ENCODE measurements at regions not wholly inside any gene's neighbourhood (a gene's known extent, or its start where the extent isn't known, plus 50 kb on each side); places are given as distances from the start of the nearest gene placed in this dataset.

DNA sequence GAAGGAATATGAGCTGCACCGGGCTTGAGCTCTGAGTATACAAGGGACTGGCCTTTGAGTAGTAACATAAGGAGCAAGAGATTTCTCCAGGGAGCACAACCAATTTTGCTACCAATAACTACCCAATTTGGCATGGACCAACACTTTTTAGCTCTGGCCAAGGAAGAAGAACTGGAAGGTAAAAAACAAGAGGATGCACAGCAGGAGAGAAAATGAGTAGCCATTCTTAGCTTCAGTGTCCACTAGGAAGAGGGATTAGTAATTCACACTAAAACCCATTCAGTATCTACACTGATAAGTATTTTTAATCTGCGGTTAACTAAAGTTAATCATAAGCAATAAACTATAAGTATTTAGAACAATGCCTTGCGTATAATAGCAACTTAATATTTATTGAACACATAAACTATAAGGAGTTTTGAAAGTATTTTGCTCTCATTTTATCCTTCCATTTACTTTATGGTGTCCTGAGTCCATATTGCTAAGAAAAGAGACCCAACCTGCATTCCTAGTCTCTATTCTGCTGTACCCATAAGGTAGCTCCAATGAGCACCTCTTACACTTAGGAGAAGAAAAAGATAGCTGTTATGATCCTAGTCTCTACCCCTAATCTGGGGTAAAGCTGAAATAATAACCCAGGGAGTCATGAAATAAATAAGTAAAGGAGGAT is 268.9 kb downstream of the IGSF11 start:
- H3K4me3 ChIP-seq (ENCODE audit: low read length) = no peak overlapping the region
- no peaks in the 10 kb centered on the region for H3K27me3 ChIP-seq (ENCODE audit: low read depth, low read length)
- no peak overlapping the region for H3K4me2 ChIP-seq (ENCODE audit: low read length)
- H3K36me3 ChIP-seq (replicated peaks; ENCODE audit: low read depth, low read length) = no peaks in the 10 kb centered on the region
- no peak overlapping the region for H3K27ac ChIP-seq (ENCODE audit: low read length)
- H2AFZ ChIP-seq (ENCODE audit: low read depth, low read length) = no peak overlapping the region
- H3K4me1 ChIP-seq (ENCODE audit: low read length) = no peaks in the 10 kb centered on the region
- no peaks in the 10 kb centered on the region for H3K9me3 ChIP-seq (ENCODE audit: insufficient read depth, low read length)
- H4K20me1 ChIP-seq (ENCODE audit: insufficient read depth, low read length) = no peaks in the 10 kb centered on the region
- no peaks in the 10 kb centered on the region for H3K79me2 ChIP-seq (ENCODE audit: low read length)
- no peak overlapping the region for H3K9ac ChIP-seq (ENCODE audit: low read length)
- TF ChIP-seq, protein P1, sequence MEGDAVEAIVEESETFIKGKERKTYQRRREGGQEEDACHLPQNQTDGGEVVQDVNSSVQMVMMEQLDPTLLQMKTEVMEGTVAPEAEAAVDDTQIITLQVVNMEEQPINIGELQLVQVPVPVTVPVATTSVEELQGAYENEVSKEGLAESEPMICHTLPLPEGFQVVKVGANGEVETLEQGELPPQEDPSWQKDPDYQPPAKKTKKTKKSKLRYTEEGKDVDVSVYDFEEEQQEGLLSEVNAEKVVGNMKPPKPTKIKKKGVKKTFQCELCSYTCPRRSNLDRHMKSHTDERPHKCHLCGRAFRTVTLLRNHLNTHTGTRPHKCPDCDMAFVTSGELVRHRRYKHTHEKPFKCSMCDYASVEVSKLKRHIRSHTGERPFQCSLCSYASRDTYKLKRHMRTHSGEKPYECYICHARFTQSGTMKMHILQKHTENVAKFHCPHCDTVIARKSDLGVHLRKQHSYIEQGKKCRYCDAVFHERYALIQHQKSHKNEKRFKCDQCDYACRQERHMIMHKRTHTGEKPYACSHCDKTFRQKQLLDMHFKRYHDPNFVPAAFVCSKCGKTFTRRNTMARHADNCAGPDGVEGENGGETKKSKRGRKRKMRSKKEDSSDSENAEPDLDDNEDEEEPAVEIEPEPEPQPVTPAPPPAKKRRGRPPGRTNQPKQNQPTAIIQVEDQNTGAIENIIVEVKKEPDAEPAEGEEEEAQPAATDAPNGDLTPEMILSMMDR (IDR thresholded peaks at IDR 0.05; ENCODE audit: low read depth, low read length) = no peak
- TF ChIP-seq EZH2phosphoT487 (IDR thresholded peaks at IDR 0.05; ENCODE audit: low read depth) = no peak

DNA sequence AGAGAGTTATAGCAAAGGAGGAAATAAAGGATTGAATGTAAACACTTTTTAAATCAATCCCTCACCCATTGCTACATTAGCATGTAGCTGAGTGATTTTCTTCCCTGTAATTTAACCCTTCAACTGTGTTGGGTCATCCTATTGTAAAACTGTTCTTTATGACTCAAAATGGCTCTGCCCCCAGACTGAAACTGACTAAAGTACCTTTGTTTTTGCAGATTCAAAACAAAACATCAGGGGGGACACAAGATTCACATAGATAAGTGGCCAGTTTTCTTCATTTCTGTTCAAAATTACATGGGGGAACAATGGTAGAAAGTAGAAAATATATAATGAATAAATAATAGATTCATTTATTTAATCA is 268.4 kb downstream of the IGSF11 start:
- no peak overlapping the region for H3K9ac ChIP-seq (ENCODE audit: low read length)
- no peaks in the 10 kb centered on the region for H3K79me2 ChIP-seq (ENCODE audit: low read length)
- no peak for TF ChIP-seq EZH2phosphoT487 (IDR thresholded peaks at IDR 0.05; ENCODE audit: low read depth)
- TF ChIP-seq, protein P1 (IDR thresholded peaks at IDR 0.05; ENCODE audit: low read depth, low read length) = no peak
- no peak overlapping the region for H3K4me2 ChIP-seq (ENCODE audit: low read length)
- no peaks in the 10 kb centered on the region for H3K36me3 ChIP-seq (replicated peaks; ENCODE audit: low read depth, low read length)
- no peaks in the 10 kb centered on the region for H4K20me1 ChIP-seq (ENCODE audit: insufficient read depth, low read length)
- H3K27me3 ChIP-seq (ENCODE audit: low read depth, low read length) = no peaks in the 10 kb centered on the region
- no peak overlapping the region for H3K27ac ChIP-seq (ENCODE audit: low read length)
- H3K4me3 ChIP-seq (ENCODE audit: low read length) = no peak overlapping the region
- no peaks in the 10 kb centered on the region for H3K9me3 ChIP-seq (ENCODE audit: insufficient read depth, low read length)
- H3K4me1 ChIP-seq (ENCODE audit: low read length) = no peaks in the 10 kb centered on the region
- no peak overlapping the region for H2AFZ ChIP-seq (ENCODE audit: low read depth, low read length)

DNA sequence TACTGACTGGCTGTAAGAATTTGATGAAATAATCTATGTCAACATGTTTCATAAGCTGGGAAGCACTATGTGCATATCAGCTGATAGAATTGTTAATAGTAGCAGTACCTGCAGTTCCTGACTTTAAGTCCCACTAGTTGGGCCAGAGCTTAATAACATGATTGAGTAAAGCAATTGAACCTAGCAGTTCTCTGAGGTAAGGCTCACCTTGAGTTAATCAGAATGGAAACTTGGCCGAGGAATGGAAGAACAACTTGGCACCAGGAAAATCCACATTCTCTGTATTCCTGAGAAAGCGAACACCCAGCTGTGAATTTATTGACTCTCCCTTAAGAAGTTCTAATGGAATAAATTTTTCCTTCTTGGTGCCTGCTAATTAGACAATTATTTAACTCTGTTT is 262.6 kb downstream of the IGSF11 start:
- Histone ChIP-seq H3K79me2 (ENCODE audit: low read length) (no peaks in the 10 kb centered on the region), H3K27ac (ENCODE audit: low read length) (no peak overlapping the region)

DNA sequence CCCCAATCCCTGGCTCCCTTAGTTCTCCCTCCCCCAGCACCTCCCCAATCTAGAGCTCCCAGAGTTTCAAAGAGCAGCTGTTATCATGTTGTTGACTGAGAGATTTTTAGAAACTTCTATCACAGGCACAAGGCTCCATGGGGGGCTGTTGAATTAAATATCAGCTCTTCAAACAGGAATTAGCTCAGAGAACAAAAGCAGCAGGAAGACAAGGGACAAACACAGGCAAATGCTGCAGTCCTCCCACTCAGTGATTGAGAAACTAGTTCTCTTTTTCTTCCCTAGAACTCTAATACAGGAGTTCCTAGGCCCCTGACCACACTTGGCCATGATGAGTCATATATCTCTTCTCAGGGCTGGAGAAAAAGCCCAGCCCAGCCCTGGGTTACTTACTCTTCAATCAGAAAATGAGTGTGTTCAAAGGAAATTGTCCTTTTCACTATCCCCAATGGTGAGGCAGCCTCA is 262.1 kb downstream of the IGSF11 start:
- no peak overlapping the region for H3K4me3 ChIP-seq (ENCODE audit: low read length)
- no peak overlapping the region for H2AFZ ChIP-seq (ENCODE audit: low read depth, low read length)
- TF ChIP-seq, protein P1 (IDR thresholded peaks at IDR 0.05; ENCODE audit: low read depth, low read length) = no peak
- no peak for TF ChIP-seq EZH2phosphoT487 (IDR thresholded peaks at IDR 0.05; ENCODE audit: low read depth)
- no peak overlapping the region for H3K27ac ChIP-seq (ENCODE audit: low read length)
- H3K9ac ChIP-seq (ENCODE audit: low read length) = no peak overlapping the region
- H3K36me3 ChIP-seq (replicated peaks; ENCODE audit: low read depth, low read length) = no peaks in the 10 kb centered on the region
- H3K27me3 ChIP-seq (ENCODE audit: low read depth, low read length) = peaks cover 4% of the 10 kb centered on the region; the same call in 1 of the 2 replicates
- H3K4me1 ChIP-seq (ENCODE audit: low read length) = peaks cover 8% of the 10 kb centered on the region
- no peaks in the 10 kb centered on the region for H4K20me1 ChIP-seq (ENCODE audit: insufficient read depth, low read length)
- H3K9me3 ChIP-seq (ENCODE audit: insufficient read depth, low read length) = no peaks in the 10 kb centered on the region
- H3K4me2 ChIP-seq (ENCODE audit: low read length) = peak overlapping the region; percentile 13
- H3K79me2 ChIP-seq (ENCODE audit: low read length) = no peaks in the 10 kb centered on the region

More for the DNA sequence above, 262.6 kb downstream of the IGSF11 start:
- Histone ChIP-seq H2AFZ (ENCODE audit: low read depth, low read length) (no peak overlapping the region), H3K9me3 (ENCODE audit: insufficient read depth, low read length) (no peaks in the 10 kb centered on the region), H3K9ac (ENCODE audit: low read length) (no peak overlapping the region), H3K36me3 (replicated peaks; ENCODE audit: low read depth, low read length) (no peaks in the 10 kb centered on the region), H3K4me1 (ENCODE audit: low read length) (peaks cover 8% of the 10 kb centered on the region), H3K4me3 (ENCODE audit: low read length) (no peak overlapping the region), H3K4me2 (ENCODE audit: low read length) (no peak overlapping the region), H3K27me3 (ENCODE audit: low read depth, low read length) (peaks cover 2% of the 10 kb centered on the region; the same call in 1 of the 2 replicates), H4K20me1 (ENCODE audit: insufficient read depth, low read length) (no peaks in the 10 kb centered on the region)
- TF ChIP-seq EZH2phosphoT487 (IDR thresholded peaks at IDR 0.05; ENCODE audit: low read depth) = no peak
- TF ChIP-seq, protein P1 (IDR thresholded peaks at IDR 0.05; ENCODE audit: low read depth, low read length) = no peak

Measured in OCI-LY3 (cell line).